ENCODE measurements at regions not wholly inside any gene's neighbourhood (a gene's known extent, or its start where the extent isn't known, plus 50 kb on each side); places are given as distances from the start of the nearest gene placed in this dataset.

- TF ChIP-seq MAX (IDR thresholded peaks at IDR 0.05; ENCODE audit: low read depth, low read length), result no peak
- no peak for TF ChIP-seq MYC (IDR thresholded peaks at IDR 0.05; ENCODE audit: low read depth, low read length)
- no peak for TF ChIP-seq POLR2A (IDR thresholded peaks at IDR 0.05; ENCODE audit: extremely low read depth, insufficient read length)
- TF ChIP-seq CTCF (IDR thresholded peaks at IDR 0.05; ENCODE audit: low read depth, low read length), result no peak
- no peak for DNase-seq (ENCODE audit: low read depth)
- no peak overlapping the region for H3K4me3 ChIP-seq (ENCODE audit: low read depth, low read length)
Observed at GRCh38 chr10:94276140-94276539, 86.6 kb downstream of the NOC3L start.

- DNase-seq (ENCODE audit: low read depth), result no peak
- H3K4me3 ChIP-seq (ENCODE audit: low read depth, low read length), result no peak overlapping the region
- TF ChIP-seq POLR2A (IDR thresholded peaks at IDR 0.05; ENCODE audit: extremely low read depth, insufficient read length), result no peak
- TF ChIP-seq MAX (IDR thresholded peaks at IDR 0.05; ENCODE audit: low read depth, low read length), result no peak
- TF ChIP-seq CTCF (IDR thresholded peaks at IDR 0.05; ENCODE audit: low read depth, low read length), result no peak
- no peak for TF ChIP-seq MYC (IDR thresholded peaks at IDR 0.05; ENCODE audit: low read depth, low read length)
Observed at GRCh38 chr10:94277450-94277849, 85.3 kb downstream of the NOC3L start.

GRCh38 chr10:94279835-94280709 lies 82.7 kb downstream of the NOC3L start:
- H3K4me3 ChIP-seq (ENCODE audit: low read depth, low read length), result no peak overlapping the region
- DNase-seq (ENCODE audit: low read depth), result peak; percentile 64
- TF ChIP-seq MYC (IDR thresholded peaks at IDR 0.05; ENCODE audit: low read depth, low read length), result no peak
- TF ChIP-seq CTCF (IDR thresholded peaks at IDR 0.05; ENCODE audit: low read depth, low read length), result peak; percentile 98

GRCh38 chr10:94281654-94282053 lies 81.1 kb downstream of the NOC3L start:
- no peak for TF ChIP-seq POLR2A (IDR thresholded peaks at IDR 0.05; ENCODE audit: extremely low read depth, insufficient read length)
- TF ChIP-seq CTCF (IDR thresholded peaks at IDR 0.05; ENCODE audit: low read depth, low read length), result no peak
- no peak overlapping the region for H3K4me3 ChIP-seq (ENCODE audit: low read depth, low read length)
- DNase-seq (ENCODE audit: low read depth), result no peak

GRCh38 chr10:94282369-94282768 lies 80.4 kb downstream of the NOC3L start:
- no peak for DNase-seq (ENCODE audit: low read depth)
- no peak for TF ChIP-seq MYC (IDR thresholded peaks at IDR 0.05; ENCODE audit: low read depth, low read length)
- no peak for TF ChIP-seq CTCF (IDR thresholded peaks at IDR 0.05; ENCODE audit: low read depth, low read length)
- TF ChIP-seq MAX (IDR thresholded peaks at IDR 0.05; ENCODE audit: low read depth, low read length), result no peak
- no peak for TF ChIP-seq POLR2A (IDR thresholded peaks at IDR 0.05; ENCODE audit: extremely low read depth, insufficient read length)

More at GRCh38 chr10:94282369-94282768, 80.4 kb downstream of the NOC3L start:
- H3K4me3 ChIP-seq (ENCODE audit: low read depth, low read length), result no peak overlapping the region

Measured in NB4 (cell line).